Liver (tissue), 8 donors: ENCODE measurements at regions not wholly inside any gene's neighbourhood (a gene's known extent, or its start where the extent isn't known, plus 50 kb on each side); places are given as distances from the start of the nearest gene placed in this dataset.
"Not testable (repeated sequence)": the region's sequence is repeated elsewhere in the genome, so short reads cannot be mapped to it uniquely, and the experiment has no call there.

ENCODE experiments used
- DNase-seq: peaks from one replicate; pipeline ENCODE4 v3.0.0-alpha.2; 2017; ENCODE audit warnings: low spot score
- H3K27ac ChIP-seq, 2 donors: one replicate each; pipeline ENCODE4 v1.7.0; 2013; ENCODE audit warnings: inconsistent platforms in 2 of 2, low read length in 2 of 2, control low read depth in 1 of 2, low read depth in 1 of 2, mild to moderate bottlenecking in 1 of 2
- H3K27me3 ChIP-seq, 4 donors: one replicate each; pipeline versions ENCODE4 v1.6.1 to v1.7.0; 2013; ENCODE audit warnings: low read length in 3 of 4, inconsistent platforms in 1 of 4, mild to moderate bottlenecking in 1 of 4, moderate library complexity in 1 of 4; ENCODE audit not compliant: control insufficient read depth in 4 of 4, insufficient read depth in 4 of 4
- H3K36me3 ChIP-seq, 4 donors: one replicate each; pipeline versions ENCODE4 v1.6.1 to v1.7.0; 2013; ENCODE audit warnings: low read length in 3 of 4, mild to moderate bottlenecking in 3 of 4, low read depth in 1 of 4, moderate library complexity in 1 of 4; ENCODE audit not compliant: control insufficient read depth in 4 of 4, insufficient read depth in 3 of 4
- H3K4me1 ChIP-seq, 4 donors: one replicate each; pipeline versions ENCODE4 v1.6.1 to v1.7.0; 2013; ENCODE audit warnings: low read length in 3 of 4, mild to moderate bottlenecking in 3 of 4, moderate library complexity in 1 of 4; ENCODE audit not compliant: control insufficient read depth in 4 of 4, insufficient read depth in 4 of 4
- H3K4me3 ChIP-seq, 3 donors: one replicate each; pipeline versions ENCODE4 v1.6.1 to v1.7.0; 2013; ENCODE audit warnings: low read length in 3 of 3, control low read depth in 1 of 3, low read depth in 1 of 3, mild to moderate bottlenecking in 1 of 3
- H3K9ac ChIP-seq, 2 donors: one replicate each; pipeline ENCODE4 v1.7.0; 2013; ENCODE audit warnings: low read length in 2 of 2, mild to moderate bottlenecking in 2 of 2, moderate library complexity in 2 of 2, control low read depth in 1 of 2, low read depth in 1 of 2
- H3K9me3 ChIP-seq, 4 donors: one replicate each; pipeline versions ENCODE4 v1.6.1 to v1.7.0; 2013; ENCODE audit warnings: low read length in 3 of 4; ENCODE audit not compliant: control insufficient read depth in 4 of 4
- ATF3 ChIP-seq: IDR thresholded peaks from 2 replicates; pipeline ENCODE4 v1.6.1; 2016; ENCODE audit warnings: antibody characterized with exemption
- CTCF ChIP-seq: fragments of 150-350 bp; IDR thresholded peaks from 2 replicates; pipeline ENCODE4 v1.5.1; 2017; ENCODE audit warnings: improper control_type of control experiment, low read depth, low read length; ENCODE audit not compliant: missing input control
- EGR1 ChIP-seq, 2 donors: IDR thresholded peaks; 2 replicates each; pipeline ENCODE4 v1.6.1; 2016 to 2018; ENCODE audit warnings: antibody characterized with exemption in 2 of 2, low read depth in 2 of 2
- FOXA1 ChIP-seq: IDR thresholded peaks from 2 replicates; pipeline ENCODE4 v1.6.1; 2016; ENCODE audit warnings: antibody characterized with exemption
- FOXA2 ChIP-seq: IDR thresholded peaks from 2 replicates; pipeline ENCODE4 v1.6.1; 2016; ENCODE audit warnings: antibody characterized with exemption
- GABPA ChIP-seq, 2 donors: IDR thresholded peaks in 1 of 2; conservative IDR thresholded peaks in 1 of 2; 2 replicates each; pipeline ENCODE4 v1.6.1; 2016; ENCODE audit warnings: antibody characterized with exemption in 2 of 2, mild to moderate bottlenecking in 1 of 2, moderate library complexity in 1 of 2
- HNF4G ChIP-seq: IDR thresholded peaks from 2 replicates; pipeline ENCODE4 v1.6.1; 2016; ENCODE audit warnings: antibody characterized with exemption
- JUND ChIP-seq, 2 donors: IDR thresholded peaks; 2 replicates each; pipeline ENCODE4 v1.6.1; 2016; ENCODE audit warnings: antibody characterized with exemption in 2 of 2
- REST ChIP-seq: IDR thresholded peaks from 2 replicates; pipeline ENCODE4 v1.6.1; 2016; ENCODE audit warnings: antibody characterized with exemption, mild to moderate bottlenecking
- RXRA ChIP-seq, 2 donors: IDR thresholded peaks; 2 replicates each; pipeline ENCODE4 v1.6.1; 2017 to 2018; ENCODE audit warnings: antibody characterized with exemption in 2 of 2, mild to moderate bottlenecking in 1 of 2
- SP1 ChIP-seq: IDR thresholded peaks from 2 replicates; pipeline ENCODE4 v1.6.1; 2018; ENCODE audit warnings: antibody characterized with exemption, mild to moderate bottlenecking
- TAF1 ChIP-seq: conservative IDR thresholded peaks from 2 replicates; pipeline ENCODE4 v1.6.1; 2016; ENCODE audit warnings: antibody characterized with exemption, mild to moderate bottlenecking
- WGBS: extraction: QIAGEN DNeasy Blood & Tissue Kit; methylation state at CpG from one replicate; pipeline ENCODE4 v1.1.7; 2013; 5-methylcytosine and 5-hydroxymethylcytosine counted together
- donor health status: healthy.
- donor health status: healthy.
- donor health status: healthy.
- donor health status: healthy.
- donor health status: healthy.

- not testable (repeated sequence) for H3K4me1 ChIP-seq, H3K9me3 ChIP-seq, H3K36me3 ChIP-seq, H3K27me3 ChIP-seq, H3K4me3 ChIP-seq, DNase-seq, H3K27ac ChIP-seq, H3K9ac ChIP-seq
- WGBS: 86% methylated on average over 3 of the region's 3 CpGs
- peak in 1 of 2 donors; percentile 12 for TF ChIP-seq RXRA (IDR thresholded peaks at IDR 0.05)
Measured at GRCh38 chr4:123005126-123005525, 82.7 kb upstream of the NUDT6 start.

GRCh38 chr4:123007679-123008078 is 85.3 kb upstream of the NUDT6 start:
- Histone ChIP-seq H3K4me1 (no peaks in the 10 kb centered on the region), H3K4me3 (no peak overlapping the region), H3K9ac (no peak overlapping the region), H3K27me3 (no peaks in the 10 kb centered on the region), H3K27ac (no peak overlapping the region), H3K36me3 (peaks cover 0 to 2% (median 0%) of the 10 kb centered on the region in 4 donors), H3K9me3 (no peaks in the 10 kb centered on the region)
- no peak for DNase-seq
- TF ChIP-seq TAF1 (no peak), FOXA2 (no peak), SP1 (no peak), FOXA1 (no peak), EGR1 (IDR thresholded peaks at IDR 0.05; ENCODE audit: low read depth in 2 of 2) (no peak), GABPA (IDR thresholded peaks at IDR 0.05 in 1 of 2, conservative IDR thresholded peaks at IDR 0.05 in 1 of 2) (no peak), REST (no peak), CTCF (no peak), JUND (IDR thresholded peaks at IDR 0.05) (no peak), HNF4G (no peak), ATF3 (no peak)

- not testable (repeated sequence) for H3K9ac ChIP-seq, H3K9me3 ChIP-seq, DNase-seq, H3K4me1 ChIP-seq, H3K27me3 ChIP-seq, H3K27ac ChIP-seq, H3K4me3 ChIP-seq, H3K36me3 ChIP-seq
- WGBS: 96% methylated on average over 12 of the region's 12 CpGs
Measured at GRCh38 chr4:123012416-123012815, 90.0 kb upstream of the NUDT6 start.
